Inferior parietal cortex (tissue), 1 donor: ENCODE measurements at regions not wholly inside any gene's neighbourhood (a gene's known extent, or its start where the extent isn't known, plus 50 kb on each side); places are given as distances from the start of the nearest gene placed in this dataset.
"Not testable (repeated sequence)": the region's sequence is repeated elsewhere in the genome, so short reads cannot be mapped to it uniquely, and the experiment has no call there.

Experiments
- DNase-seq: peaks from one replicate; pipeline ENCODE4 v3.0.0-alpha.2; 2016; ENCODE audit errors: extremely low spot score

DNA sequence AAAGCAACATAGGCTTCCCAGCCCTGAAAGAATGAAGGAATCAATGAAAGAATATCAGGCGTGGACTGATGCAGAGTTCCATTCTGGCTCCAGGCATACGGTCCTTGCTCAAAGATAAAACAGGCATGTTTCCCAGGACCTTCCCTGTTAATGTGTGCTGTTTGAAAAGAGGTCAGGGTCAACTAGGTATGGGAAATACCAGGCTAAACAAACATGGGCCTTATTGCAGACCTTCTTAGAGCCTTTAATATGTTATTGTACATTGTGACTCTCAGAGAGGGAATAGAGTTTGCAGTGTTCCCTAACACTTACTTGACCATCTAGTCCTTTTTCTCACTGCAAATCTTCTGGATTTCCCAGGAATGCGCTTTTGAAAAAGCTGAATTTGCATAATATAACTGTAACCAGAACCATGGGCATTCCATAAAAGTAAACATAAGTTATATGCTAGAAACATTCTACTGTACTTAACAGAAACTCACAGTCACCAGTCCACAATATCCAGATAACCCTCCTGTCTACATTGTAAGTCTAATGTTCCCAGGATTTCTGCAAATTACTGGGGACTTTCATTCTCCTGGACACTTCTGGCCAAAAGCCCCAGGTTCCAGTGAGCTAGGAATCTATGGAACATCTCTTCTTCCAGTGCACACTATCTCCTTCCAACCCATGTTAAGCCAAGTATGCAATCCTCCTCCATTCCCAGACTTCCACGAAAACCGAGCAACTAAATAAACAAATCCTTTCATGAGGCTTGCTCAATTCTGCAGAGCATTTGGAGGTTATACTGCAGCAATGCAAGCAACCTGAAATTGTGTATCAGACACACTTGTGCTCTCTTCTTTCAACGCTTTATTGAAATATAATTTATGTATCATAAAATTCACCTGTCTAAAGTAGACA, 486.6 kb downstream of the SETD4 start:
- DNase-seq, result no peak

DNA sequence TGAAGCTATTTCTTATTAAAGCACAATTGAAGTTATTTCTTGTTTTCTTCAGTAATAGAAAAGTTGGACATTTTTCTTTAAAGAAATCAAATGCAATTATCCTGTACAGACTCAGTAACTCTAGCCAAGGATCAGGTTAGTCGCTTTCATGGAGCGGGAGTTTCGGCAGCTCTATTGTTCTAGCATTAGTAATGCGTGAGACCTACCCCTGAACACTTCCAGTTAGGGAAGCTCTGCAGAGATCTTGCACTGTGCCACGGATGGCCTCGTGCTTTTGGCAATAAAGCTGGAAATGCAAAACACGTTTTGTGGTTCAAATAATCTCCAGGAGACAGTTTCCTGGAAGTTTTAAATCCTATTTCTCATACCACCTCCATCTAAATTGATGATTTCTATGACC, 488.4 kb downstream of the SETD4 start:
- no peak for DNase-seq

DNA sequence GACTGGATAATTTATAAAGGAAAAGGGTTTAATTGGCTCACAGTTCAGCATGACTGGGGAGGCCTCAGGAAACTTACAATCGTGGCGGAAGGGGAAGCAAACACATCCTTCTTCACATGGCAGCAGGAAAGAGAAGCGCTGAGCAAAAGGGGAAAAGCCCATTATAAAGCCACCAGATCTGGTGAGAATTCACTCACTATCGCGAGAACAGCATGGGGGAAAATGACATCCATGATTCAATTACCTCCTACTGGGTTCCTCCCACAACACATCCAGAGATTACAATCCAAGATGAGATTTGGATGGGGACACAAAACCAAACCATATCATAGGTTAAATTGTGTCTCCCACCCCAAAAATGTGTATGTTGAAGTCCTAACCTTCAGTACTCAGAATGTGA, 491.7 kb downstream of the SETD4 start:
- DNase-seq, result no peak

- DNase-seq, result no peak
Observed at GRCh38 chr21:35566874-35567273, 493.5 kb downstream of the SETD4 start.

GRCh38 chr21:35565204-35565611, 495.1 kb downstream of the SETD4 start:
- no peak for DNase-seq

- DNase-seq, result peak; percentile 5
Observed at GRCh38 chr21:35563885-35564451, 496.4 kb downstream of the SETD4 start.

DNA sequence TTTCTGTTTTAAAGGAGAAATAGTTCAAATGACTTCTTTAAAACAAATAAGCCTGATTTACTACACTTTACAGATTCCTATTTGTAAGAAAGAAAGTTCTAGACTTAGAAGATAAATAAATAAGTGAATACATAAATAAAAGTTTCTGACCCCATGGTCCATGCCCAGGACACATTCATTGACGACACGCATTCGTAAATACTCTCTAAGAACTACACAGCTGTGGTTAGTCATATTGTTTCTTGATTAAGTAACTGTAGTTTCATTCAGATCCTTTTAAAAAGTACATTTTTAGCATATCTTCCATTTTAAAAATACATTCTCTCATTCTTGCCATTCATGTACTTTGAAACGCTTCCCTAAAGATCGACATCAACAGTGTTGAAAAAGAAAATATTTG, 497.4 kb downstream of the SETD4 start:
- no peak for DNase-seq

GRCh38 chr21:35561116-35561515, 499.2 kb downstream of the SETD4 start:
- DNase-seq, result no peak

DNA sequence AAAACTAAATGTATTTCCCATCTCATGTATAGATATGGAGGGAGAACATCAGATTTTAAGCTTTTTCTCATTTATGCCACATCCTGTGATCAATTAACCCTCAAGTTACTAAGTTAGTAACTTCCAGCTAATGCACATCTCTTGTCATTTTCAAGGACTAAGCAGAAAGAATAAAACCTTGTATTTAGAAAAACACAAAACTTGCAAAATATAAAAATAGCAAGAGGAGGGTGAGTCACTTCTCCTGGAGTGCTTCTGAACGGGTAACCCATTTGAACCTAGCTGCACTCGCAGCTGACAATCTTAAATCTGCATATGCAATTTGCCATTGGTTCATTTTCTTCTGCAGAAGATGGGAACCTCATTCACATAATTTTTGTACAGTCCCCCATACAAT, 500.5 kb downstream of the SETD4 start:
- no peak for DNase-seq

DNA sequence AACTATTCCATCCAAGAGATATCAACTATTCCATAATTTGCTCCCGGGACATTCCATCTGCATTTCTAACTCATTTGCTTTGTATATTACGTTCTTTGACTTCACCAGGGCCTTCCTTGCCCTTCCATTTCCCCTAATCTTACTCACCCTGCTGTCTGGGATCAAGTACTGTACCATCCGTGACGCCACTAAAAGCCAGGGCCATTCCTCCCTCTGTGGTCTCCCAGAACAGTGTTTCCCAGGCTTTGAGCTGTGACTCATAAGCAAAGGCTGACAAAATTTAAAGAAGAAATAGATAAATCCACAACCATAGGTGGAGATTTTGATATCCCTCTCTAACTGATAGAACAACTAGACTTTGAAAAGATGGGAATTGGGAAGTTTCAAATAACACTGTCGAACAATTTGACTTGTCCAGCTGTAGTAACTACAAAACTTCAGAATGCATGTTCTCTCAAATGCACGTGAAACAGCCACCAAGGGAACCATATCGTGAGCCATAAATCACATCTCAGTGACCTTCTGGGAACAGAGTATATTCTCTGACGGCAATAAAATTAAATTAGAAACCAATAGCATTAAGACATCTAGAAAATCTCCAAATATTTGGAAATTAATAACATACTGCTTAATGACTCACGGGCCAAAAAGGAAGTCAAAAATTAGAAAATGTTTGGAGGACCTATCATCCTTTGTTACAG, 501.0 kb downstream of the SETD4 start:
- DNase-seq, result no peak

- DNase-seq, result no peak
Observed at GRCh38 chr21:35556536-35556935, 503.8 kb downstream of the SETD4 start.

DNA sequence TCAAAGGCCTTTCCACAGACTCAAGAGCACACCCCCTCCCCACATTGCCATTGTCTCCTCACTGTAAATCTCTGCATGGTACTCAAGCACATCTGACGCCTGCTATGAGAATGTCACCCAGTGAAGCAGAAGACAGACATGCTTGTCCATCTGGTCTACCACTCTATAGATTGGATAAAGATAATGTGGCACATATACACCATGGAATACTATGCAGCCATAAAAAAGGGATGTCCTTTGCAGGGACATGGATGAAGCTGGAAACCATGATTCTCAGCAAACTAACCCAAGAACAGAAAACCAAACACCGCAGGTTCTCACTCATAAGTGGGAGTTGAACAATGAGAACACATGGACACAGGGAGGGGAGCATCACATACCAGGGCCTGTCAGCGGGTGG, 503.4 kb upstream of the RUNX1 start:
- DNase-seq, result not testable (repeated sequence)

GRCh38 chr21:35548904-35549615, 500.0 kb upstream of the RUNX1 start:
- DNase-seq, result no peak

GRCh38 chr21:35547946-35548774, 499.1 kb upstream of the RUNX1 start:
- no peak for DNase-seq

GRCh38 chr21:35543746-35544145, 494.6 kb upstream of the RUNX1 start:
- no peak for DNase-seq

GRCh38 chr21:35540950-35541638, 492.0 kb upstream of the RUNX1 start:
- no peak for DNase-seq

GRCh38 chr21:35538386-35538785, 489.3 kb upstream of the RUNX1 start:
- DNase-seq, result no peak

- no peak for DNase-seq
Observed at GRCh38 chr21:35537604-35538003, 488.5 kb upstream of the RUNX1 start.

GRCh38 chr21:35533893-35534292, 484.8 kb upstream of the RUNX1 start:
- no peak for DNase-seq

- DNase-seq, result no peak
Observed at GRCh38 chr21:35530766-35531165, 481.7 kb upstream of the RUNX1 start.
